A673 (cell line): ENCODE measurements at regions not wholly inside any gene's neighbourhood (a gene's known extent, or its start where the extent isn't known, plus 50 kb on each side); places are given as distances from the start of the nearest gene placed in this dataset.

Experiments used
- BruUV-seq: library from RNA; stranded (reverse); fragments of 400-500 nt; replicated peaks from 2 replicates; lab custom pipeline; 2021; lab: Mats Ljungman, UMichigan
- CTCF ChIA-PET: fragments of 300-600 bp; sonication (Branson Sonifier 250); formaldehyde crosslinking; loops from one replicate; lab custom pipeline; 2022; ENCODE audit warnings: antibody characterized with exemption; lab: Charles Lee
- POLR2A ChIA-PET: fragments of 300-600 bp; sonication (Branson Sonifier 250); formaldehyde crosslinking; loops from one replicate; lab custom pipeline; 2022; ENCODE audit warnings: antibody characterized with exemption; ENCODE audit not compliant: low non-redundant PET; lab: Charles Lee
- DNase-seq: peaks from one replicate; pipeline ENCODE4 v3.0.0-alpha.2; 2015; ENCODE audit warnings: low spot score
- H3K27ac ChIP-seq: fragments of 200-600 bp; sonication (generic); 2 replicates; pipeline ENCODE4 v1.5.1; 2016; ENCODE audit warnings: mixed run types, low read depth, mild to moderate bottlenecking, mixed read lengths, antibody characterized with exemption, low read length; ENCODE audit not compliant: poor library complexity, severe bottlenecking
- H3K27me3 ChIP-seq: fragments of 200-600 bp; sonication (generic); replicated peaks from 2 replicates; pipeline ENCODE4 v1.6.1; 2017; ENCODE audit warnings: mixed run types, low read depth, mild to moderate bottlenecking, mixed read lengths, antibody characterized with exemption, low read length; ENCODE audit not compliant: insufficient read depth, poor library complexity
- H3K36me3 ChIP-seq: fragments of 200-600 bp; sonication (generic); 2 replicates; pipeline ENCODE4 v1.6.1; 2016; ENCODE audit warnings: mixed run types, mild to moderate bottlenecking, mixed read lengths, antibody characterized with exemption, low read length; ENCODE audit not compliant: insufficient read depth, poor library complexity, severe bottlenecking
- H3K4me1 ChIP-seq: fragments of 200-600 bp; sonication (generic); 2 replicates; pipeline ENCODE4 v1.6.1; 2017; ENCODE audit warnings: mixed run types, mild to moderate bottlenecking, mixed read lengths, antibody characterized with exemption, low read length; ENCODE audit not compliant: insufficient read depth, poor library complexity, severe bottlenecking
- H3K4me3 ChIP-seq: fragments of 200-600 bp; sonication (generic); 2 replicates; pipeline ENCODE4 v1.5.1; 2016; ENCODE audit warnings: low read depth, mixed run types, mild to moderate bottlenecking, mixed read lengths, low read length; ENCODE audit not compliant: poor library complexity, severe bottlenecking
- H3K9me3 ChIP-seq: fragments of 200-600 bp; sonication (generic); 2 replicates; pipeline ENCODE4 v1.6.1; 2016; ENCODE audit warnings: mixed run types, low read depth, mild to moderate bottlenecking, mixed read lengths, antibody characterized with exemption, low read length; ENCODE audit not compliant: poor library complexity, severe bottlenecking
- CTCF ChIP-seq: fragments of 300-800, 200-600 bp; sonication (generic); conservative IDR thresholded peaks from 2 replicates; pipeline ENCODE4 v1.5.1; 2017; ENCODE audit warnings: low read depth, mild to moderate bottlenecking, antibody characterized with exemption, low read length, moderate library complexity, mixed read lengths
- EZH2 ChIP-seq: fragments of 200-600 bp; sonication (generic); IDR thresholded peaks from 2 replicates; pipeline ENCODE4 v1.6.1; 2017; ENCODE audit warnings: borderline replicate concordance, low read depth, mild to moderate bottlenecking, mixed read lengths, antibody characterized with exemption, low read length; ENCODE audit not compliant: poor library complexity, severe bottlenecking
- intact Hi-C: fragments of 100-400 bp; cut with micrococcal nuclease; formaldehyde crosslinking; loops from one replicate; pipeline ENCODE4 v1.10.0; 2022; ENCODE audit not compliant: unreplicated experiment

- Histone ChIP-seq H3K27ac (no peak overlapping the region), H3K4me1 (no peaks in the 10 kb centered on the region), H3K36me3 (no peaks in the 10 kb centered on the region), H3K4me3 (no peak overlapping the region), H3K27me3 (no peaks in the 10 kb centered on the region), H3K9me3 (no peaks in the 10 kb centered on the region)
- no TSS peak for BruUV-seq
- DNase-seq: no peak
- ChIA-PET POLR2A (no interaction called here), CTCF (no interaction called here)
- no peak for TF ChIP-seq CTCF
- intact Hi-C loops: no loop called here
These were observed 161.3 kb downstream of the RTP5 start for GRCh38 chr2:242030858-242031257.

GRCh38 chr2:242031481-242032019 is 162.0 kb downstream of the RTP5 start:
- intact Hi-C loops: no loop called here
- ChIA-PET POLR2A (no interaction called here), CTCF (no interaction called here)
- Histone ChIP-seq H3K36me3 (no peaks in the 10 kb centered on the region), H3K4me3 (no peak overlapping the region), H3K27ac (no peak overlapping the region), H3K27me3 (no peaks in the 10 kb centered on the region), H3K4me1 (no peaks in the 10 kb centered on the region), H3K9me3 (no peaks in the 10 kb centered on the region)
- no TSS peak for BruUV-seq
- no peak for DNase-seq
- no peak for TF ChIP-seq EZH2
- TF ChIP-seq CTCF: no peak

GRCh38 chr2:242032780-242033656 is 163.5 kb downstream of the RTP5 start:
- POLR2A ChIA-PET: no interaction called here
- no peak for TF ChIP-seq CTCF
- TF ChIP-seq EZH2: no peak
- H3K27ac ChIP-seq: no peak overlapping the region
- H3K27me3 ChIP-seq: no peaks in the 10 kb centered on the region
- no peaks in the 10 kb centered on the region for H3K4me1 ChIP-seq
- H3K9me3 ChIP-seq: no peaks in the 10 kb centered on the region
- no peak overlapping the region for H3K4me3 ChIP-seq
- intact Hi-C loops: no loop called here
- no peaks in the 10 kb centered on the region for H3K36me3 ChIP-seq
- no peak for DNase-seq
- CTCF ChIA-PET: no interaction called here
- BruUV-seq: no TSS peak
